ENCODE measurements at regions not wholly inside any gene's neighbourhood (a gene's known extent, or its start where the extent isn't known, plus 50 kb on each side); places are given as distances from the start of the nearest gene placed in this dataset.
"Not testable (repeated sequence)": the region's sequence is repeated elsewhere in the genome, so short reads cannot be mapped to it uniquely, and the experiment has no call there.

- in situ Hi-C loops (cut with HindIII; ENCODE audit: extremely low pct_ligation_motif_present, low pct_unique_long_range_greater_than_20kb): no loop called here
Measured at GRCh38 chr4:66273110-66273509, 602.8 kb upstream of the EPHA5 start.

GRCh38 chr4:66270356-66270755 lies 600.1 kb upstream of the EPHA5 start:
- FAIRE-seq; H3K36me3 ChIP-seq (replicated peaks in 1 of 2; ENCODE audit: control insufficient read depth in 1 of 2, insufficient read depth in 2 of 2, low read length in 2 of 2); H3K27ac ChIP-seq (ENCODE audit: extremely low read length, insufficient read depth, low read length); H2AFZ ChIP-seq (ENCODE audit: low read length); H3K9ac ChIP-seq (ENCODE audit: insufficient read depth, low read depth, low read length); ATAC-seq; H3K79me2 ChIP-seq (ENCODE audit: insufficient read depth, low read length); H3K4me1 ChIP-seq (ENCODE audit: insufficient read depth, low read length); POLR2A ChIA-PET; intact Hi-C loops (cut with micrococcal nuclease; ENCODE audit: unreplicated experiment); H3K27me3 ChIP-seq (ENCODE audit: control insufficient read depth in 1 of 2, insufficient read depth in 2 of 2, low read length in 2 of 2); H3K4me2 ChIP-seq (ENCODE audit: low read depth, low read length); CTCF ChIA-PET (ENCODE audit: low intra/inter-chr PET ratio, low total read pairs); H3K4me3 ChIP-seq (replicated peaks in 1 of 3; ENCODE audit: insufficient read depth in 1 of 3, low read depth in 2 of 3, low read length in 3 of 3); H3K9me3 ChIP-seq (ENCODE audit: low read length); BruUV-seq (replicated peaks); H4K20me1 ChIP-seq (ENCODE audit: insufficient read depth, low read length); in situ Hi-C loops (cut with HindIII; ENCODE audit: extremely low pct_ligation_motif_present, low pct_unique_long_range_greater_than_20kb); DNase-seq (ENCODE audit: low spot score): not testable (repeated sequence)
- WGBS (ENCODE audit: low lambda C conversion rate): 20% methylated on average over 2 of the region's 2 CpGs

More at GRCh38 chr4:66273110-66273509, 602.8 kb upstream of the EPHA5 start:
- H3K4me1 ChIP-seq (ENCODE audit: insufficient read depth, low read length): no peaks in the 10 kb centered on the region
- no peaks in the 10 kb centered on the region for H4K20me1 ChIP-seq (ENCODE audit: insufficient read depth, low read length)
- ChIA-PET POLR2A (no interaction called here), CTCF (ENCODE audit: low intra/inter-chr PET ratio, low total read pairs) (no interaction called here)
- TF ChIP-seq ISL2 (CRISPR knock-in tag; IDR thresholded peaks at IDR 0.05) (no peak), NFRKB (IDR thresholded peaks at IDR 0.05) (no peak), ZNF382 (CRISPR knock-in tag; IDR thresholded peaks at IDR 0.05; ENCODE audit: borderline replicate concordance) (no peak), MYNN (CRISPR knock-in tag; IDR thresholded peaks at IDR 0.05; ENCODE audit: low read depth) (no peak), ZNF251 (CRISPR knock-in tag; IDR thresholded peaks at IDR 0.05) (no peak), PHF20 (CRISPR knock-in tag; IDR thresholded peaks at IDR 0.05) (no peak), ZNF749 (CRISPR knock-in tag; IDR thresholded peaks at IDR 0.05; ENCODE audit: borderline replicate concordance) (no peak), ZNF274 (CRISPR knock-in tag; IDR thresholded peaks at IDR 0.05) (no peak), GABPB1 (CRISPR knock-in tag; IDR thresholded peaks at IDR 0.05) (no peak), TIGD3 (CRISPR knock-in tag; IDR thresholded peaks at IDR 0.05; ENCODE audit: borderline replicate concordance) (no peak), MLX (CRISPR knock-in tag; IDR thresholded peaks at IDR 0.05) (no peak)
- TF ChIP-seq, protein P1, sequence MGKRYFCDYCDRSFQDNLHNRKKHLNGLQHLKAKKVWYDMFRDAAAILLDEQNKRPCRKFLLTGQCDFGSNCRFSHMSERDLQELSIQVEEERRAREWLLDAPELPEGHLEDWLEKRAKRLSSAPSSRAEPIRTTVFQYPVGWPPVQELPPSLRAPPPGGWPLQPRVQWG (CRISPR knock-in tag; IDR thresholded peaks at IDR 0.05; ENCODE audit: borderline replicate concordance, low read depth): no peak
- no peak overlapping the region for H3K27ac ChIP-seq (ENCODE audit: extremely low read length, insufficient read depth, low read length)
- H3K4me2 ChIP-seq (ENCODE audit: low read depth, low read length): no peak overlapping the region
- WGBS (ENCODE audit: low lambda C conversion rate): 36% methylated on average over 1 of the region's 1 CpG
- no peaks in the 10 kb centered on the region for H3K27me3 ChIP-seq (ENCODE audit: control insufficient read depth in 1 of 2, insufficient read depth in 2 of 2, low read length in 2 of 2)
- no peak overlapping the region for H3K4me3 ChIP-seq (replicated peaks in 1 of 3; ENCODE audit: insufficient read depth in 1 of 3, low read depth in 2 of 3, low read length in 3 of 3)
- H3K9me3 ChIP-seq (ENCODE audit: low read length): no peaks in the 10 kb centered on the region
- FAIRE-seq (no peak), ATAC-seq (no peak), DNase-seq (ENCODE audit: low spot score) (no peak)
- intact Hi-C loops (cut with micrococcal nuclease; ENCODE audit: unreplicated experiment): no loop called here
- H3K36me3 ChIP-seq (replicated peaks in 1 of 2; ENCODE audit: control insufficient read depth in 1 of 2, insufficient read depth in 2 of 2, low read length in 2 of 2): no peaks in the 10 kb centered on the region
- H3K9ac ChIP-seq (ENCODE audit: insufficient read depth, low read depth, low read length): no peak overlapping the region
- no TSS peak for BruUV-seq (replicated peaks)
- no peak overlapping the region for H2AFZ ChIP-seq (ENCODE audit: low read length)
- H3K79me2 ChIP-seq (ENCODE audit: insufficient read depth, low read length): no peaks in the 10 kb centered on the region

Data from HepG2 (cell line).